ENCODE measurements at regions not wholly inside any gene's neighbourhood (a gene's known extent, or its start where the extent isn't known, plus 50 kb on each side); places are given as distances from the start of the nearest gene placed in this dataset.

DNA sequence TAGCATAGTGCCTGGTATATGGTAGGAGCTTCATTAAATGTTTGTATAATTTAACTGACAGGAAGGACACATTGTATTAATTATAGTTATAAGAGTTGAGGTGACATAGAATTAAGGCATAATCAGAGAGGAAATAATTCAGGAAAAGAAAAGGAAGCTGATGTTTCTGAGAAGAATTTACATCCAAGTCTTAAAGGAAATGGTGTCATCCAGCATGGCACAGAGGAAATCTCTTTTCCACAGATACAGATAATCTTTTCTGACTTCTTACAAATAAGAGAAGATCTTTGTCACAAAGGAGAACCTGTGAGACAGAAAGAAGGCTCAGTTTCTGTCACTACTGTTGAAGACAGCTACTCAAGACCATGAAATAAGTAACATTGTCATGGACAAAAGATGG lies 222.5 kb downstream of the GJA1 start:
- TF ChIP-seq EZH2 (IDR thresholded peaks at IDR 0.05; ENCODE audit: low read length, unreplicated experiment) (no peak), EZH2phosphoT487 (IDR thresholded peaks at IDR 0.05; ENCODE audit: borderline replicate concordance, low read length) (no peak)

Measured in PC-3 (cell line).